HUES48 (cell line): ENCODE measurements at regions not wholly inside any gene's neighbourhood (a gene's known extent, or its start where the extent isn't known, plus 50 kb on each side); places are given as distances from the start of the nearest gene placed in this dataset.
"Not testable (repeated sequence)": the region's sequence is repeated elsewhere in the genome, so short reads cannot be mapped to it uniquely, and the experiment has no call there.

Experiments used
- H3K27ac ChIP-seq: one replicate; pipeline ENCODE4 v1.7.0; 2013; ENCODE audit warnings: low read depth, low read length, inconsistent platforms
- H3K27me3 ChIP-seq: 2 replicates; pipeline ENCODE4 v1.6.1; 2013; ENCODE audit warnings: mild to moderate bottlenecking, low read length; ENCODE audit not compliant: control insufficient read depth, insufficient read depth
- H3K36me3 ChIP-seq: 2 replicates; pipeline ENCODE4 v1.6.1; 2013; ENCODE audit warnings: low read length; ENCODE audit not compliant: control insufficient read depth, insufficient read depth
- H3K4me1 ChIP-seq: 2 replicates; pipeline ENCODE4 v1.6.1; 2013; ENCODE audit warnings: mild to moderate bottlenecking, low read length; ENCODE audit not compliant: control insufficient read depth, insufficient read depth
- H3K4me3 ChIP-seq: 2 replicates; pipeline ENCODE4 v1.5.1; 2013; ENCODE audit warnings: mild to moderate bottlenecking, low read depth, low read length
- H3K9ac ChIP-seq: 2 replicates; pipeline ENCODE4 v1.6.1; 2013; ENCODE audit warnings: mild to moderate bottlenecking, low read depth, low read length, moderate library complexity
- H3K9me3 ChIP-seq: 2 replicates; pipeline ENCODE4 v1.6.1; 2013; ENCODE audit warnings: low read length; ENCODE audit not compliant: control insufficient read depth, insufficient read depth

DNA sequence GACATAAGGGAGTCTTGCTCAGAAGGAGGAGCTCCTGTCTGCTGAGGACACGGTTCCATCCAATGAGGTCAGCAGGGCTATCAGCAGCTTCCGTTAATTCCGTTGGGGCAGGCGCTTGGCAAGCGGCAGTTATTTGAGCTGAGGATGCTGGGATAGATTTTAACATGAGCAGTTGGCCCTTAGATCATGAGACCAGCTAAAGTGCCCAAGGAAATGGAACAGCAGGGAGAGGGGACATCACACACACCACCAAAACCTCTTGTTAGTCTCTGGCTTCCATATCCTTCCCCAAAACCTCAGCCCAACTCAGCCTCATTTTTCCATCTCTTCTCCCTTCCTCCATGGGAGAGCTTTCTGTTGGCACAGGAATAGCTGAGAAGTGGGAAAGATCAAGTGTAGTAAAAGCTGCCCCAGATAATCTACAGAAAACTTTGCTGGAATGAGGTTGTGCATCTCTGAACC is 138.7 kb upstream of the PZP start:
- Histone ChIP-seq H3K9me3 (no peaks in the 10 kb centered on the region), H3K27ac (no peak overlapping the region), H3K4me3 (no peak overlapping the region), H3K27me3 (no peaks in the 10 kb centered on the region), H3K36me3 (no peaks in the 10 kb centered on the region), H3K4me1 (no peaks in the 10 kb centered on the region), H3K9ac (no peak overlapping the region)

DNA sequence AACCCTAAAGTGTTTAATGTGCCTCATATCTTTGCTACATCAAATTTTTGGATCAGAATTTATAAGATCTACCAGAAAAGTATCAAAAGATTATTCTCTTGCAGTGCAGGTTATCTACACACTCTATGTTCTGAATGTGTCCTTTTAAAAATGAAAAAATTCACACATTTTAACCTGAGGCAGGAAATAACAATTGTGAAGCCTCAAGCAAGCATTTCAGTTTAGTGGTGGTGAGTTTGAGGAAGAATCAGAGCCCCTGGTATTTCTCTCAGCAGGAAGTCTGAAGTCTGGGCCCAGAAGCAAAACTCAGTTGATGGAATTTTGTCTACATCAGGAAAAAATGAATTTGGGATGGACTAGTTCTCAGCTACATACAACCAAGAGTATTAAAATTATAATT is 137.0 kb upstream of the PZP start:
- Histone ChIP-seq H3K36me3 (no peaks in the 10 kb centered on the region), H3K9me3 (no peaks in the 10 kb centered on the region), H3K9ac (no peak overlapping the region), H3K27me3 (no peaks in the 10 kb centered on the region), H3K27ac (no peak overlapping the region), H3K4me3 (no peak overlapping the region), H3K4me1 (no peaks in the 10 kb centered on the region)

DNA sequence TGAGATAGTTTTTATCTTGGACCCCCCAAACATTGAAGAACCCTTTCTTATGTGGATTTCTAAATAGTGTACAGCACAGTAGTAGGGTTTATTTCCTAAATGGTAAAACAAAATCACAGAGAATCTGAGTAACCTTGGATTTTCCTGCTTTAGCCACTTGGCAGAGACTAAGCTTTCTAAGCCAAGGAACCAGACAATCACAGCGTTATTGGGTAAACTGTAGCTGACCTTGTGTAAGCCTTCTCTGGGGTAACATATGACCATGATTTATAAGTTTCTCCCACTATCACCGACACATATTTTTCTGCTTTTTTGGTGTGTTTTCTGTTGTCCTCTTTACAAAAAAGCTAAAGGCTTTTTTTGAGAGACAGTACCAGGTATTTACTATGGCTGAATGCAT is 136.3 kb upstream of the PZP start:
- H3K4me1 ChIP-seq, result no peaks in the 10 kb centered on the region
- no peak overlapping the region for H3K9ac ChIP-seq
- no peak overlapping the region for H3K4me3 ChIP-seq
- no peak overlapping the region for H3K27ac ChIP-seq
- H3K27me3 ChIP-seq, result no peaks in the 10 kb centered on the region
- H3K36me3 ChIP-seq, result no peaks in the 10 kb centered on the region
- H3K9me3 ChIP-seq, result no peaks in the 10 kb centered on the region

DNA sequence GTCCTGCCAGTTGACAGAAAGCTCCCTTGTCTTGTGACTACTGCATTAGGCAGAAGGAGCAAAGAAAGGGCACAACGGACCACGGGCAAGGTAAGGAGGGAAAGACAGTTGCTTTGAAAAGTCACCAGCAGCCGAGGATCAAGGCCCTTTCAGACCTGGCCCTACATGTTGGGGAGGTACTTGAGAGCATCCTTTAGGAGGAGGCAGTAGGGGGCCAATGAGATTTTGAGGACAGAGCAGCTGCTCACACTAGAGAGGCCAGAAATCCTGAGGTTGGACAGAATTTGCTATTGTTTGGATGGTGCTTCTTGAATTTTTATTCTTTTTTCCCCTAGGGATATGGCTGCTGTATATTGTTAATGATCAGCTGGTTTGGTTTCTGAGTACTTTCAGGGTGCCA is 135.5 kb upstream of the PZP start:
- no peak overlapping the region for H3K9ac ChIP-seq
- no peaks in the 10 kb centered on the region for H3K36me3 ChIP-seq
- H3K27ac ChIP-seq, result no peak overlapping the region
- H3K4me1 ChIP-seq, result no peaks in the 10 kb centered on the region
- no peak overlapping the region for H3K4me3 ChIP-seq
- H3K9me3 ChIP-seq, result no peaks in the 10 kb centered on the region
- H3K27me3 ChIP-seq, result no peaks in the 10 kb centered on the region

DNA sequence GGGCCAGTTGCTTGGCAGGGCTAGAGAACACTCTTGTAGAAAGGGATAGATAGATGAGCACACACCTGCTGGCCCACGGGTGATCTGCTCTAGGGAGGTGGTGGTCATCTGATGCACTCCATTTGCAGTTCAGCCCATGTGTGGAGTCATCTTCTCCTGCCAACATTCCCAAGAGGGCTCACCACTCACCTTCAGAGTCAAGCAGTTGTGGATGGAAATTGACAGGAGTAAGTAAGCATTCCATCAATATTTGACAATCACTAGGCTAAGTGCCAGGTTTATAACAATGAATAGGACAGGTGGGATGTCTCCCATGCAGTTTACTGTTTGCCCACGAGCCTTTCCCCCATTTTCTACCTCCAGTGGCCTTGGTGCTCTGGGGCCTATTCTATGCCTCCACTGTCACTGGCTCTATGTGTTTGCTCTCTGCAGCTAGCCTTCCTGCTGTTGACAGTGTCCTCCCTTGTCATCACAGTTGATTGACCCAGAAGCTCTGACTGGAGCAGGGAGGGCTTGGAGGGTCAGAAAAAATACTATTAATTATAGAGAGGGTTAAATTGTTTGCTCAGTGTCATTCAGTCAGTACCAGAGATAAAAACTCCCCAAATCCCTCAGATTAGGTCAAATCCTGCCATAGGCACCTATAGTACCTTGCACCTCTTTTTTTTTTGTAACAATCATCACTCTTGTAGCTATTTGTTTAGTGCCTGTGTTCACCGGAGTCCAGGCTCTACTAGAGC is 134.6 kb upstream of the PZP start:
- no peak overlapping the region for H3K27ac ChIP-seq
- H3K9me3 ChIP-seq, result no peaks in the 10 kb centered on the region
- H3K4me1 ChIP-seq, result no peaks in the 10 kb centered on the region
- no peaks in the 10 kb centered on the region for H3K36me3 ChIP-seq
- no peak overlapping the region for H3K9ac ChIP-seq
- H3K27me3 ChIP-seq, result no peaks in the 10 kb centered on the region
- H3K4me3 ChIP-seq, result no peak overlapping the region

DNA sequence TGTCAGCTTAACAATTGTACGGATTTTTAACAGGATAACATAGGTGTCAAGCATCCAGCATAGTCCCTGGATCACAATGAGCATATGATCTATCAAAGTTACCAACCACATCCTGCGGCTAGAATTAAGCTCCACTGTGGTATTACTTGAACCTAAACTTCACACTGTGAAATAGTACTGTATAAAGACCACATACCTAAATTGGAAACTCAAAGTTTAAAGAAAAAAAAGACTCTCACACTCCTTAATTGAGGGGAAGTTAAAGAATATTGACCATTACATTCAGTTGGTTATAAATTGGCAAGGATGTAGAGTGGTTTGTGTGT is 133.0 kb upstream of the PZP start:
- Histone ChIP-seq H3K9ac (no peak overlapping the region), H3K36me3 (no peaks in the 10 kb centered on the region), H3K27me3 (no peaks in the 10 kb centered on the region), H3K9me3 (no peaks in the 10 kb centered on the region), H3K27ac (no peak overlapping the region), H3K4me3 (no peak overlapping the region), H3K4me1 (no peaks in the 10 kb centered on the region)

DNA sequence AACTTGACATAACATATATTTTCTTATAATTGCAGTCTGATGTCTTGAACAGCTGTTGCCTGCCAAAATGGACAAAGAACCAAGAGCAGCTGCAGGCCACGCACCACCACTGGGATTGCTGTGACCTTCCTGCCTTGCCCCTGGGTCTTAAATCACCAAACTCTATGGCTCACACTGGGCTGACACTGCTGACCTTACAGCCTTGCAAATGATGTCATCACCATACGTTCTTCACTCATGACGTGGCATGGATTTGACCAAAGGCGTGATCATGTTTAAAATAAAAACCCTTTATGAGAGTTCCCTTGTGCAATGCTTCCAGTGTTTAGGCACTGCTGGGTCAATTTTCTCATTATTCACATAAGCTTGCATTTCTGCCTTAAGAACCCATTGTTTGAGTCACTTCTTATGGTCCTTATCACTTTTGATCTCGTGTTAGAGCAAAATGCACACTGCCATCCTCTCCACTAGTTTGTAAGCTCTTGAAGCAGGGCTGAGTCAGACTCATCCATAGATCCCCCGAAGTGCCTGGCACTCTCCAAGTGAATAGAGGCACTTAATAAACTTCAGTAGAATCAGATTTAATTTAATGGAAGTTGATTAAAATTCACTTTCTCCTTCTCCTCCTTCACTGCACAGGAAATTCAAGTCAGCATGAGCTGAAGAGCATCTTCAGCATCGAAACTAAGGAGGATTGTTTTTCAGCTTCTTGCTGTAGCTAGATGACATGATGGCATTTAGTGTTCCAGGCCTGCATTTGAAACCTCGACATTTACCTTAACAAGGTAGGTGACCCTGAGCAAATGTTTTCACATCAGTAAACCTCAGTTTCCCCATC is 132.4 kb upstream of the PZP start:
- Histone ChIP-seq H3K4me3 (no peak overlapping the region), H3K27me3 (no peaks in the 10 kb centered on the region), H3K27ac (no peak overlapping the region)

DNA sequence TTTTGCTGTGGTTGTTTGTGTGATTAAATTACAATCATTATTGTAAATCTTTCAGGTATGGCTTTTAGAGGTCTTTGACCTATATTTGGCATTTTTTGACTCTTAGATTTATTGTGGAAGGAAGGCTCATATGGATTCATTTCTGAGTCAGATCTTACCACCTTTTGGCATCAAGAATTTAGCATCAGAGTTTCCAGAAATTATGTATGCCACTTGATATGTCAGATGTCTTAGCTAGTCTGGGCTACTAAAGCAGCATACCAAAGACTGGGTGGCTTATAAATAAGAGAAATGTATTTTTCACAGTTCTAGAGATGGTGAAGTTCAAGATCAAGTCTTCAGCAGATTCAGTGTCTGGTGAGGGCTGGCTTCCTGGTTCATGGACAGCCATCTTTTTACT is 129.5 kb upstream of the PZP start:
- no peaks in the 10 kb centered on the region for H3K9me3 ChIP-seq
- H3K9ac ChIP-seq, result no peak overlapping the region
- H3K4me1 ChIP-seq, result no peaks in the 10 kb centered on the region
- no peaks in the 10 kb centered on the region for H3K36me3 ChIP-seq
- H3K4me3 ChIP-seq, result no peak overlapping the region
- H3K27ac ChIP-seq, result no peak overlapping the region
- no peaks in the 10 kb centered on the region for H3K27me3 ChIP-seq

More for the DNA sequence above, 132.4 kb upstream of the PZP start:
- H3K9ac ChIP-seq, result no peak overlapping the region
- no peaks in the 10 kb centered on the region for H3K9me3 ChIP-seq
- H3K36me3 ChIP-seq, result no peaks in the 10 kb centered on the region
- H3K4me1 ChIP-seq, result no peaks in the 10 kb centered on the region

DNA sequence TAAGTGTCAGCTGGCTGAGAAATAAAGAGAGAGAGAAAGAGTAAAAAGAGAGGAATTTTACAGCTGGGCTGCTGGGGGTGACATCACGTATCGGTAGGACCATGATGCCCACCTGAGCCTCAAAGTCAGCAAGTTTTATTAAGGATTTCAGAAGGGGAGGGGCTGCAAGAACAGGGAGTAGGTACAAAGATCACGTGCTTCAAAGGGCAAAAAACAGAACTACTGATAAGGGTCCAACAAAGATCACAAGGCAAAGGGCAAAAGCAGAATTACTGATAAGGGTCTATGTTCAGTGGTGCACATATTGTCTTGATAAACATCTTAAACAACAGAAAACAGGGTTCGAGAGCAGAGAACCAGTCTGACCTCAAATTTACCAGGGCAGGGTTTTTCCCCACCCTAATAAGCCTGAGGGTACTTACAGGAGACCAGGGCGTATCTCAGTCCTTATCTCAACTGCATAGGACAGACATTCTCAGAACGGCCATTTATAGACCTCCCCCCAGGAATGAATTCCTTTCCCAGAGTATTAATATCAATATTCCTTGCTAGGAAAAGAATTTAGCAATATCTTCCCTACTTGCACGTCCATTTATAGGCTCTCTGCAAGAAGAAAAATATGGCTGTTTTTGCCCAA is 128.3 kb upstream of the PZP start:
- H3K27ac ChIP-seq, H3K9me3 ChIP-seq, H3K36me3 ChIP-seq, H3K9ac ChIP-seq, H3K4me1 ChIP-seq, H3K27me3 ChIP-seq, H3K4me3 ChIP-seq: not testable (repeated sequence)

DNA sequence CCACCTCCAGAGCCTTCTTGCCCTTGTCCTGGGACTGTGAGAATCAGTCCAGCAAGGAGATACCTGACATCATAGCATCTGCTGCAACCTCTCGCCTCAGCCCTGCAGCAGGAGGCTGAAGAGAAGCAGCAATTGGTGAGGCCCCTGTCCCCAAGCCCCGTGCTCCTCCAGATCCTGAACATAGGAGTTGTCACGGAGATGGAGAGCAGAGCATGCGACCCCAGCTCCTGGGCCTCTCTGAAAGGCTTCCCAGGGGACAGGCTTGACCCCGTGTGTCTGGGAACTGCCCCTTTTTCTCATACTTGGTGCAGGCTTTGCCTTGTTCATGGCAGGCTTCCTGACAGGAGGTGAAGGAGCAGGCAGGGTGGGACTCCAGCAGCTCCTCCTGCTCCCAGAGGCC is 127.7 kb upstream of the PZP start:
- Histone ChIP-seq H3K4me3 (no peak overlapping the region), H3K27ac (no peak overlapping the region), H3K9me3 (no peaks in the 10 kb centered on the region), H3K4me1 (no peaks in the 10 kb centered on the region), H3K27me3 (no peaks in the 10 kb centered on the region), H3K9ac (no peak overlapping the region), H3K36me3 (no peaks in the 10 kb centered on the region)

DNA sequence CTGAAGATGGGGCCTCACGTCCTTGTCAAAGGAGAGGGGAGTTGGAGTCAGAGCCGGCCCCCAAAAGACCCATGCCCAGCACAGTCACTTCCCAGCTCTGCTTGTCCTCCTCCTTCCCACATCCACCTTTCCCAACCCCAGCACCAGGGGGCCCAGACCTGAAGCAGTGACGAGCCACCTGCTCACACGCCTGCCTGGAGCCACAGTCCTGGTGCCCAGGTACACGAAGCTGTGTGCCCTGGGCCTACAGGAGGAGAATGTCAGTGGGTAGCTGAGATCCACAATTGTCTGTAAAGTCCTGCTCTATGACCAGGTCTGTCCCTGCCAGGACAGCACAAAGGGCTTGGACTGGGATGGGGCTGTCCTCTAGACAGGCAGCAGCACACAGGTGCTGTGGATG is 126.8 kb upstream of the PZP start:
- no peak overlapping the region for H3K9ac ChIP-seq
- H3K4me3 ChIP-seq, result no peak overlapping the region
- no peaks in the 10 kb centered on the region for H3K4me1 ChIP-seq
- no peak overlapping the region for H3K27ac ChIP-seq
- H3K9me3 ChIP-seq, result no peaks in the 10 kb centered on the region
- no peaks in the 10 kb centered on the region for H3K27me3 ChIP-seq
- no peaks in the 10 kb centered on the region for H3K36me3 ChIP-seq
